H1 (cell line): ENCODE measurements at regions not wholly inside any gene's neighbourhood (a gene's known extent, or its start where the extent isn't known, plus 50 kb on each side); places are given as distances from the start of the nearest gene placed in this dataset.

Experiments used
- CTCF ChIA-PET: fragments of 300-600 bp; sonication (Branson Sonifier 250); formaldehyde crosslinking; loops from one replicate; lab custom pipeline; 2021; ENCODE audit not compliant: partially characterized antibody; lab: Charles Lee
- POLR2A ChIA-PET: fragments of 300-600 bp; sonication (Branson Sonifier 250); formaldehyde crosslinking; loops from one replicate; lab custom pipeline; 2021; ENCODE audit warnings: inconsistent platforms; ENCODE audit not compliant: partially characterized antibody; lab: Charles Lee
- DNase-seq, 2 experiments: peaks; one replicate each; pipeline versions ENCODE4 v3.0.0 to v3.0.0-alpha.2; 2010 to 2022; ENCODE audit warnings: low spot score in 2 of 2, low read depth in 1 of 2, mixed read lengths in 1 of 2
- FAIRE-seq: peaks from 2 replicates; lab custom pipeline; 2011; peaks lifted over from hg19 to GRCh38; lab: Jason Lieb, UNC
- H2AFZ ChIP-seq: 2 replicates; pipeline ENCODE4 v1.8.1; 2012; ENCODE audit warnings: low read length, inconsistent platforms
- H2AK5ac ChIP-seq: 2 replicates; pipeline ENCODE4 v1.6.1; 2013; ENCODE audit warnings: low read depth, low read length
- H2BK120ac ChIP-seq: replicated peaks from 2 replicates; pipeline ENCODE3; 2013; ENCODE audit warnings: low read depth, low read length, inconsistent platforms
- H2BK12ac ChIP-seq: 2 replicates; pipeline ENCODE4 v1.6.1; 2013; ENCODE audit warnings: low read depth, low read length
- H2BK15ac ChIP-seq: 2 replicates; pipeline ENCODE4 v1.6.1; 2013; ENCODE audit warnings: low read length
- H2BK20ac ChIP-seq: 2 replicates; pipeline ENCODE4 v1.6.1; 2013; ENCODE audit warnings: low read length
- H2BK5ac ChIP-seq: 2 replicates; pipeline ENCODE4 v1.6.1; 2013; ENCODE audit warnings: low read depth, low read length
- H3K14ac ChIP-seq: 2 replicates; pipeline ENCODE4 v1.6.1; 2013; ENCODE audit warnings: inconsistent platforms; ENCODE audit not compliant: insufficient read length
- H3K18ac ChIP-seq: 2 replicates; pipeline ENCODE4 v1.6.1; 2013; ENCODE audit warnings: low read length; ENCODE audit errors: extremely low read depth
- H3K23ac ChIP-seq: 2 replicates; pipeline ENCODE4 v1.6.1; 2013; ENCODE audit warnings: inconsistent platforms; ENCODE audit not compliant: insufficient read length
- H3K23me2 ChIP-seq: 2 replicates; pipeline ENCODE4 v1.6.1; 2013; ENCODE audit warnings: low read depth, low read length
- H3K27ac ChIP-seq: 2 replicates; pipeline ENCODE4 v1.6.1; 2011; ENCODE audit warnings: low read depth, low read length, inconsistent platforms
- H3K27me3 ChIP-seq, 4 experiments: replicated peaks in 1 of 4; 1 replicate in 1 of 4; 2 replicates in 3 of 4; pipeline versions ENCODE4 v1.6.1 to v1.8.1; 2011 to 2013; ENCODE audit warnings: low read length in 3 of 4, mild to moderate bottlenecking in 3 of 4, inconsistent platforms in 2 of 4, mixed read lengths in 2 of 4, moderate library complexity in 1 of 4; ENCODE audit not compliant: control insufficient read depth in 3 of 4, insufficient read depth in 3 of 4; ENCODE audit errors: extremely low read depth in 1 of 4
- H3K36me3 ChIP-seq, 4 experiments: 2 replicates each; pipeline versions ENCODE4 v1.6.1 to v1.8.1; 2011 to 2013; ENCODE audit warnings: mild to moderate bottlenecking in 4 of 4, low read length in 3 of 4, moderate library complexity in 2 of 4, control low read depth in 1 of 4, inconsistent platforms in 1 of 4; ENCODE audit not compliant: insufficient read depth in 4 of 4, control insufficient read depth in 2 of 4
- H3K4ac ChIP-seq: replicated peaks from 2 replicates; pipeline ENCODE3; 2013; ENCODE audit warnings: low read length, low read depth, mixed read lengths, inconsistent platforms; ENCODE audit not compliant: insufficient read length
- H3K4me1 ChIP-seq, 4 experiments: replicated peaks in 1 of 4; 1 replicate in 1 of 4; 2 replicates in 3 of 4; pipeline versions ENCODE4 v1.6.1 to v1.8.1; 2011 to 2013; ENCODE audit warnings: low read length in 3 of 4, inconsistent platforms in 2 of 4, mixed read lengths in 1 of 4; ENCODE audit not compliant: insufficient read depth in 4 of 4, control insufficient read depth in 3 of 4
- H3K4me2 ChIP-seq, 2 experiments: 2 replicates each; pipeline versions ENCODE4 v1.6.1 to v1.8.1; 2011 to 2013; ENCODE audit warnings: low read depth in 2 of 2, low read length in 2 of 2, control low read depth in 1 of 2, inconsistent platforms in 1 of 2, mild to moderate bottlenecking in 1 of 2; ENCODE audit not compliant: insufficient read depth in 1 of 2
- H3K4me3 ChIP-seq, 4 experiments: fragments of 200-600, 300-600 bp in 1 of 4; sonication (generic), shearing (Covaris generic), sonication (Bioruptor Twin) in 1 of 4; 2 replicates each; pipeline versions ENCODE4 v1.5.1 to v1.8.1; 2011 to 2016; ENCODE audit warnings: low read length in 4 of 4, low read depth in 3 of 4, control low read depth in 2 of 4, inconsistent platforms in 2 of 4, mild to moderate bottlenecking in 2 of 4, mixed read lengths in 1 of 4, moderate library complexity in 1 of 4; ENCODE audit not compliant: insufficient read depth in 2 of 4; ENCODE audit errors: extremely low read depth in 1 of 4
- H3K56ac ChIP-seq: replicated peaks from 2 replicates; pipeline ENCODE3; 2013; ENCODE audit warnings: low read depth, mild to moderate bottlenecking, mixed read lengths, low read length, inconsistent platforms; ENCODE audit not compliant: insufficient read length
- H3K79me1 ChIP-seq: 2 replicates; pipeline ENCODE4 v1.6.1; 2013; ENCODE audit warnings: low read depth, low read length, control low read depth
- H3K79me2 ChIP-seq, 2 experiments: 2 replicates each; pipeline versions ENCODE4 v1.6.1 to v1.8.1; 2012 to 2013; ENCODE audit warnings: low read length in 2 of 2, mild to moderate bottlenecking in 2 of 2, inconsistent platforms in 1 of 2; ENCODE audit not compliant: insufficient read depth in 2 of 2, control insufficient read depth in 1 of 2
- H3K9ac ChIP-seq, 4 experiments: replicated peaks in 1 of 4; 1 replicate in 1 of 4; 2 replicates in 3 of 4; pipeline versions ENCODE4 v1.6.1 to v1.8.1; 2011 to 2013; ENCODE audit warnings: low read depth in 3 of 4, low read length in 3 of 4, control low read depth in 2 of 4, mild to moderate bottlenecking in 2 of 4, moderate library complexity in 2 of 4, inconsistent platforms in 1 of 4; ENCODE audit errors: extremely low read depth in 1 of 4
- H3K9me3 ChIP-seq, 2 experiments: 2 replicates each; pipeline versions ENCODE4 v1.6.1 to v1.8.1; 2012 to 2013; ENCODE audit warnings: mild to moderate bottlenecking in 2 of 2, moderate library complexity in 2 of 2, control low read depth in 1 of 2, inconsistent platforms in 1 of 2, low read depth in 1 of 2, low read length in 1 of 2, mixed read lengths in 1 of 2; ENCODE audit not compliant: insufficient read depth in 2 of 2
- H4K20me1 ChIP-seq, 2 experiments: replicated peaks in 1 of 2; 2 replicates each; pipeline versions ENCODE3 to v1.8.1; 2011 to 2013; ENCODE audit warnings: inconsistent platforms in 2 of 2, low read length in 2 of 2, mild to moderate bottlenecking in 1 of 2; ENCODE audit not compliant: insufficient read depth in 2 of 2, control insufficient read depth in 1 of 2
- H4K5ac ChIP-seq: 2 replicates; pipeline ENCODE4 v1.6.1; 2013; ENCODE audit warnings: low read length, low read depth, mixed read lengths, inconsistent platforms; ENCODE audit not compliant: insufficient read length
- H4K8ac ChIP-seq: 2 replicates; pipeline ENCODE4 v1.8.0; 2013; ENCODE audit warnings: mild to moderate bottlenecking, moderate library complexity, low read length, inconsistent platforms; ENCODE audit not compliant: insufficient read depth; ENCODE audit errors: extremely low read depth
- H4K91ac ChIP-seq: replicated peaks from 2 replicates; pipeline ENCODE3; 2013; ENCODE audit warnings: low read length, mixed read lengths, inconsistent platforms; ENCODE audit not compliant: insufficient read length
- CBX8 ChIP-seq: fragments of 300-800, 300-1000 bp; sonication (generic); IDR thresholded peaks from 2 replicates; pipeline ENCODE4 v1.7.1; 2016; ENCODE audit warnings: low read depth, low read length, borderline replicate concordance
- CTBP2 ChIP-seq: IDR thresholded peaks from 2 replicates; pipeline ENCODE4 v1.7.0; 2011; ENCODE audit warnings: borderline replicate concordance, mild to moderate bottlenecking, moderate library complexity, mixed read lengths, low read length; ENCODE audit not compliant: insufficient read depth, insufficient read length
- POU5F1 ChIP-seq: IDR thresholded peaks from 2 replicates; pipeline ENCODE4 v1.6.1; 2011; ENCODE audit warnings: low read depth, mild to moderate bottlenecking, low read length, moderate library complexity
- RNF2 ChIP-seq: fragments of 200-900, 300-1000 bp; sonication (generic); IDR thresholded peaks from 2 replicates; pipeline ENCODE4 v1.7.1; 2016; ENCODE audit warnings: borderline replicate concordance, low read depth, mild to moderate bottlenecking, antibody characterized with exemption, low read length; ENCODE audit not compliant: poor library complexity, severe bottlenecking; ENCODE audit errors: missing control alignments
- TAF1 ChIP-seq: IDR thresholded peaks from 2 replicates; pipeline ENCODE4 v1.6.1; 2011; ENCODE audit warnings: mild to moderate bottlenecking, low read depth, low read length
- ZNF274 ChIP-seq: IDR thresholded peaks from 2 replicates; pipeline ENCODE4 v1.7.0; 2012; ENCODE audit warnings: low read length, borderline replicate concordance; ENCODE audit errors: extremely low read depth
- WGBS, 2 experiments: shearing (Covaris generic) in 1 of 2; methylation state at CpG; one replicate each; pipeline versions ENCODE4 v1.1.6 to v1.1.7; 2013 to 2015; ENCODE audit warnings: low lambda C conversion rate in 2 of 2, mixed read lengths in 2 of 2, inconsistent platforms in 1 of 2, low coverage in 1 of 2, missing lambda C conversion rate in 1 of 2; ENCODE audit not compliant: insufficient replicate concordance in 2 of 2, insufficient coverage in 1 of 2, insufficient read length in 1 of 2; ENCODE audit errors: extremely low coverage in 1 of 2, missing lambda C conversion rate in 1 of 2; 5-methylcytosine and 5-hydroxymethylcytosine counted together
- TF ChIP-seq, protein P1 (sequence below): IDR thresholded peaks from 2 replicates; pipeline ENCODE4 v1.6.1; 2011; ENCODE audit warnings: low read length, improper control_type of control experiment

DNA sequence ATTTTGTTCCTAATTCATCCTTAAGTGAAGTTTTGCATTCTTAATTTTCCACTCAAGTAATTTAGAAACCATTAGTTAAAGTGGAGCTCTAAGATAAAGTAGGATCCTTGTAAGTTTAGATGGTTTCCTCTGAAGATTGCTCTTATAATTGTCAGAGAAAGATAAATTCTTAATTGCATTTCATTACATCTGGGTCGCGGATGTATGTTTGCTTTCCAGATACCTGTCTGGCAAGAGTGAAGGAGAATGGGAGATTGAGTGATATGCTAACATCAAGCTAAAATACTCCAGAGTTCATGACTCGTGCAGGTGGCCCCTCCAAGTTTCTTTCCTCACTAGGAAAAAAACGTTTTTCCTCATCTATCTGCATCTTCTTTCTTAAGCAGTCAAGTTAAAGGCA lies 361.8 kb downstream of the DOK5 start:
- H4K8ac ChIP-seq: no peak overlapping the region
- no peak overlapping the region for H2BK20ac ChIP-seq
- H2BK120ac ChIP-seq: no peak overlapping the region
- no peak overlapping the region for H3K56ac ChIP-seq
- no peak overlapping the region for H3K27ac ChIP-seq
- no peaks in the 10 kb centered on the region for H3K9me3 ChIP-seq
- H3K4me3 ChIP-seq: no peak overlapping the region
- CTCF ChIA-PET: no interaction called here
- DNase-seq: no peak
- no peaks in the 10 kb centered on the region for H4K20me1 ChIP-seq
- FAIRE-seq: no peak
- TF ChIP-seq, protein P1, sequence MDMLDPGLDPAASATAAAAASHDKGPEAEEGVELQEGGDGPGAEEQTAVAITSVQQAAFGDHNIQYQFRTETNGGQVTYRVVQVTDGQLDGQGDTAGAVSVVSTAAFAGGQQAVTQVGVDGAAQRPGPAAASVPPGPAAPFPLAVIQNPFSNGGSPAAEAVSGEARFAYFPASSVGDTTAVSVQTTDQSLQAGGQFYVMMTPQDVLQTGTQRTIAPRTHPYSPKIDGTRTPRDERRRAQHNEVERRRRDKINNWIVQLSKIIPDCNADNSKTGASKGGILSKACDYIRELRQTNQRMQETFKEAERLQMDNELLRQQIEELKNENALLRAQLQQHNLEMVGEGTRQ: no peak
- TF ChIP-seq POU5F1: no peak
- no peak for TF ChIP-seq RNF2
- TF ChIP-seq ZNF274: no peak
- TF ChIP-seq CBX8: no peak
- no peak for TF ChIP-seq CTBP2
- no peak for TF ChIP-seq TAF1
- no peak overlapping the region for H2AK5ac ChIP-seq
- no peaks in the 10 kb centered on the region for H3K4me1 ChIP-seq
- H4K5ac ChIP-seq: no peak overlapping the region
- no peak overlapping the region for H3K4me2 ChIP-seq
- H3K36me3 ChIP-seq: no peaks in the 10 kb centered on the region
- POLR2A ChIA-PET: no interaction called here
- H3K4ac ChIP-seq: no peak overlapping the region
- 78% methylated on average over 4 of the region's 4 CpGs; no CpG with 5 or more reads in 1 of the 2 experiments for WGBS, 2 experiments
- H3K23me2 ChIP-seq: no peaks in the 10 kb centered on the region
- H3K9ac ChIP-seq: no peak overlapping the region
- no peak overlapping the region for H3K14ac ChIP-seq
- no peak overlapping the region for H2BK5ac ChIP-seq
- no peaks in the 10 kb centered on the region for H3K79me1 ChIP-seq
- H3K79me2 ChIP-seq: no peaks in the 10 kb centered on the region
- no peak overlapping the region for H2BK15ac ChIP-seq
- H3K18ac ChIP-seq: no peak overlapping the region
- H2AFZ ChIP-seq: 0 out of 2 replicates have a peak overlapping the region, but pooled peaks have one; percentile 70
- H4K91ac ChIP-seq: no peak overlapping the region
- H3K23ac ChIP-seq: no peak overlapping the region
- H2BK12ac ChIP-seq: no peak overlapping the region
- H3K27me3 ChIP-seq: no peaks in the 10 kb centered on the region
